ENCODE measurements at regions not wholly inside any gene's neighbourhood (a gene's known extent, or its start where the extent isn't known, plus 50 kb on each side); places are given as distances from the start of the nearest gene placed in this dataset.

- TF ChIP-seq CTCF (IDR thresholded peaks at IDR 0.05) (no peak), POLR2A (IDR thresholded peaks at IDR 0.05) (no peak)
Measured at GRCh38 chr2:16039055-16039454, 98.7 kb downstream of the MYCN start.
